ENCODE measurements at regions not wholly inside any gene's neighbourhood (a gene's known extent, or its start where the extent isn't known, plus 50 kb on each side); places are given as distances from the start of the nearest gene placed in this dataset.

DNA sequence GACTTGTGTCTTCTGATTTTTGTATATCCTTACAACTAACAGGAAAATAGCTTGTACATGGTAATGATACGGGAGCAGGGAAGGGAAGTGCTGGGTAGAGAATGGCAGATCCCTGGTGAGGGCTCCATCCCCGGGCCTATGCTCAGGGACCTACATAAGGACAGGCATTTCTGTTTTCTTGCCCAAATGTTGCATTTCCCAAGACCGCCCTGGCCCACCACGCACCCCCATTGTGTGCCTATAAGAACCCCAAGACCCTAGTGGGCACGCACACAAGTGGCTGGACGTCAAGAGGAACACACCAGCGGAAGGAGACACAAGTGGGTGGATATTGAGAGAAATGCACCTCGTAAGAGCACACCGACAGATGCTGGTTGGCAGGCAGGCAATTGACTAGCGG, 616.3 kb upstream of the MAN1A1 start:
- Histone ChIP-seq H4K20me1 (ENCODE audit: insufficient read depth) (no peaks in the 10 kb centered on the region), H3K36me3 (ENCODE audit: insufficient read depth) (no peaks in the 10 kb centered on the region), H3K4me3 (IDR thresholded peaks at IDR 0.05; ENCODE audit: insufficient read depth, low read depth, low read length) (no peak overlapping the region), H3K27me3 (ENCODE audit: insufficient read depth, low read depth) (no peaks in the 10 kb centered on the region), H3K4me1 (ENCODE audit: low read depth, poor library complexity, severe bottlenecking) (no peaks in the 10 kb centered on the region), H3K27ac (no peak overlapping the region), H3K9ac (no peak overlapping the region), H3K79me2 (ENCODE audit: insufficient read depth, low read depth) (no peaks in the 10 kb centered on the region), H3K4me2 (no peak overlapping the region), H2AFZ (ENCODE audit: low read depth) (no peak overlapping the region)
- TF ChIP-seq CTCF (conservative IDR thresholded peaks at IDR 0.05; ENCODE audit: low read depth, low read length), result no peak

DNA sequence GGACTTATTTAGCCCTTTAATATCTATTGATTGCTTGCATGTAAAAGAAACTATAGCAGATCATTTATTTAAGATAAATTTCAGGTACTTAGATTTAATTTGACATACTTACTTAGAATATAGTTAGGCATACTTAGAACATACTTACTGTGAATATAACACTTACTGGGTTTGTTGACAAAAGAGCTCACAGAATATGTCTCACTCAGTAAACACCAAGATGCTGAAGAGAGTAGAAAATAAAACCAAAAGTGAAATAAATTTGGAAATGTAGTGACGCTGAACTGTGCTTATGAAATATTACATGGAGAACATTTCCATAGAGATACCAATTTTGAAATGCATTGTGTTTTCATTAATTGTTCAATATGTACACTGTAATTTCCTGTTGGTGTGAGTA, 615.4 kb upstream of the MAN1A1 start:
- Histone ChIP-seq H3K4me2 (no peak overlapping the region), H3K79me2 (ENCODE audit: insufficient read depth, low read depth) (no peaks in the 10 kb centered on the region), H4K20me1 (ENCODE audit: insufficient read depth) (no peaks in the 10 kb centered on the region), H3K4me1 (ENCODE audit: low read depth, poor library complexity, severe bottlenecking) (no peaks in the 10 kb centered on the region), H3K4me3 (IDR thresholded peaks at IDR 0.05; ENCODE audit: insufficient read depth, low read depth, low read length) (no peak overlapping the region), H3K27ac (no peak overlapping the region), H3K36me3 (ENCODE audit: insufficient read depth) (no peaks in the 10 kb centered on the region), H3K27me3 (ENCODE audit: insufficient read depth, low read depth) (no peaks in the 10 kb centered on the region), H3K9ac (no peak overlapping the region), H2AFZ (ENCODE audit: low read depth) (no peak overlapping the region)
- TF ChIP-seq CTCF (conservative IDR thresholded peaks at IDR 0.05; ENCODE audit: low read depth, low read length), result no peak

GRCh38 chr6:119962505-119962904, 612.9 kb upstream of the MAN1A1 start:
- Histone ChIP-seq H3K79me2 (ENCODE audit: insufficient read depth, low read depth) (no peaks in the 10 kb centered on the region), H3K36me3 (ENCODE audit: insufficient read depth) (no peaks in the 10 kb centered on the region), H3K9ac (no peak overlapping the region), H4K20me1 (ENCODE audit: insufficient read depth) (no peaks in the 10 kb centered on the region), H2AFZ (ENCODE audit: low read depth) (no peak overlapping the region), H3K4me3 (IDR thresholded peaks at IDR 0.05; ENCODE audit: insufficient read depth, low read depth, low read length) (no peak overlapping the region), H3K4me1 (ENCODE audit: low read depth, poor library complexity, severe bottlenecking) (no peaks in the 10 kb centered on the region), H3K27ac (no peak overlapping the region), H3K27me3 (ENCODE audit: insufficient read depth, low read depth) (no peaks in the 10 kb centered on the region), H3K4me2 (no peak overlapping the region)
- no peak for TF ChIP-seq CTCF (conservative IDR thresholded peaks at IDR 0.05; ENCODE audit: low read depth, low read length)

DNA sequence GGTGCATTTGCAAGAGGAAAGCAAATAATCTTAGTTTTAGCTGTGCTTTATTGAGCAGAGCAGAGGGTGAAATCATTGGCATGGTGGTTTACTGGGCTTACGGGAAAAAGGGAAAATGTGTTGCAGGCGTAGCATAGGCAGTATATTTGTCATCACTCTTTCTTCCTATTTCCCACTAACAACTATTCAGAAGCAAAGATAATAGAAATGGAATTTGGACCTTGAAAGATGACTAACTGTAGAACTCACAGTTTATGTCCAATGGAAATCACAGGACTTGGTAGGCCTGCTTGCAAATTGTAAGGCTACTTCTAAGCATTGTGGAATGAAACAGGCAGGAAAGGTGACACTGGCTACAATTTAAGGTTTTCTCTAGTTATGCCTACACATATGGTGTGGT, 611.9 kb upstream of the MAN1A1 start:
- H4K20me1 ChIP-seq (ENCODE audit: insufficient read depth), result no peaks in the 10 kb centered on the region
- no peak for TF ChIP-seq CTCF (conservative IDR thresholded peaks at IDR 0.05; ENCODE audit: low read depth, low read length)
- H3K27ac ChIP-seq, result no peak overlapping the region
- H3K4me1 ChIP-seq (ENCODE audit: low read depth, poor library complexity, severe bottlenecking), result no peaks in the 10 kb centered on the region
- no peaks in the 10 kb centered on the region for H3K36me3 ChIP-seq (ENCODE audit: insufficient read depth)
- H3K9ac ChIP-seq, result no peak overlapping the region
- no peaks in the 10 kb centered on the region for H3K27me3 ChIP-seq (ENCODE audit: insufficient read depth, low read depth)
- no peak overlapping the region for H3K4me3 ChIP-seq (IDR thresholded peaks at IDR 0.05; ENCODE audit: insufficient read depth, low read depth, low read length)
- H3K4me2 ChIP-seq, result no peak overlapping the region
- H3K79me2 ChIP-seq (ENCODE audit: insufficient read depth, low read depth), result no peaks in the 10 kb centered on the region
- H2AFZ ChIP-seq (ENCODE audit: low read depth), result no peak overlapping the region

DNA sequence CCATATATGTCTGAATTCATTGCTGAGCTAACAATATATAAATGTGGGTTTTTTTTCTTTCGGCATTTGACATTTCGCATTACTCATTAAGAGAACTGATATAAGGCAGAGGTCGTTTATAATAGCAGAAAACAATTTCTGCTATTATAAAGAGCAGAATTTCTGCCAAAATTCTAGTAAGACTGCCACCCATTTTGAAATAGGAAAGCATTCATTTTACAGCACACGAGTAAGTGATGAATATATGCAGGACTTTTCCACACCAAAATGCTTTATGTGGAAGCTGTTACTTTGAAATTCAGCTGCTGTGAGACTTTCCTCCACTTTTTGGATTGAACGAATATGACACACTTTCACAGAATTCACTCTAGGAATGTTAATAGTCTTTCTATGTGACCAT, 610.9 kb upstream of the MAN1A1 start:
- no peaks in the 10 kb centered on the region for H3K79me2 ChIP-seq (ENCODE audit: insufficient read depth, low read depth)
- no peak overlapping the region for H3K4me2 ChIP-seq
- H3K4me3 ChIP-seq (IDR thresholded peaks at IDR 0.05; ENCODE audit: insufficient read depth, low read depth, low read length), result no peak overlapping the region
- no peaks in the 10 kb centered on the region for H3K4me1 ChIP-seq (ENCODE audit: low read depth, poor library complexity, severe bottlenecking)
- no peak overlapping the region for H3K27ac ChIP-seq
- no peaks in the 10 kb centered on the region for H3K27me3 ChIP-seq (ENCODE audit: insufficient read depth, low read depth)
- no peak overlapping the region for H2AFZ ChIP-seq (ENCODE audit: low read depth)
- H3K36me3 ChIP-seq (ENCODE audit: insufficient read depth), result no peaks in the 10 kb centered on the region
- no peak overlapping the region for H3K9ac ChIP-seq
- no peak for TF ChIP-seq CTCF (conservative IDR thresholded peaks at IDR 0.05; ENCODE audit: low read depth, low read length)
- no peaks in the 10 kb centered on the region for H4K20me1 ChIP-seq (ENCODE audit: insufficient read depth)

Measured in KMS-11 (cell line).